Germinal center (tissue), 1 donor: ENCODE measurements at regions not wholly inside any gene's neighbourhood (a gene's known extent, or its start where the extent isn't known, plus 50 kb on each side); places are given as distances from the start of the nearest gene placed in this dataset.
A peak's percentile ranks its signal among the peaks of the same experiment; 100 is the strongest.

Source experiments
- DNase-seq: peaks from one replicate; pipeline ENCODE4 v3.0.0; 2012; ENCODE audit warnings: mixed read lengths, low spot score

GRCh38 chr2:160918258-160918657 is 242.0 kb upstream of the TANK start:
- no peak for DNase-seq

GRCh38 chr2:160918906-160919503 is 241.2 kb upstream of the TANK start:
- DNase-seq, result peak; percentile 4

- DNase-seq, result no peak
These were observed 240.2 kb upstream of the TANK start for GRCh38 chr2:160920061-160920460.

GRCh38 chr2:160920791-160921303 is 239.4 kb upstream of the TANK start:
- DNase-seq, result no peak

GRCh38 chr2:160921386-160921964 is 238.8 kb upstream of the TANK start:
- DNase-seq, result no peak

GRCh38 chr2:160924936-160925353 is 235.3 kb upstream of the TANK start:
- no peak for DNase-seq

- no peak for DNase-seq
These were observed 234.3 kb upstream of the TANK start for GRCh38 chr2:160925956-160926355.

- no peak for DNase-seq
These were observed 232.9 kb upstream of the TANK start for GRCh38 chr2:160927324-160927723.

- no peak for DNase-seq
These were observed 231.3 kb upstream of the TANK start for GRCh38 chr2:160928854-160929301.

GRCh38 chr2:160931531-160931930 is 228.7 kb upstream of the TANK start:
- DNase-seq, result no peak

GRCh38 chr2:160932960-160933359 is 227.3 kb upstream of the TANK start:
- no peak for DNase-seq

- DNase-seq, result no peak
These were observed 226.0 kb upstream of the TANK start for GRCh38 chr2:160934263-160934662.

- DNase-seq, result no peak
These were observed 225.2 kb upstream of the TANK start for GRCh38 chr2:160934991-160935390.

- no peak for DNase-seq
These were observed 224.0 kb upstream of the TANK start for GRCh38 chr2:160936044-160936806.

GRCh38 chr2:160940271-160940670 is 220.0 kb upstream of the TANK start:
- DNase-seq, result no peak

- DNase-seq, result no peak
These were observed 219.5 kb upstream of the TANK start for GRCh38 chr2:160940699-160941098.

GRCh38 chr2:160941290-160941846 is 218.9 kb upstream of the TANK start:
- no peak for DNase-seq

GRCh38 chr2:160942476-160943142 is 217.6 kb upstream of the TANK start:
- no peak for DNase-seq

GRCh38 chr2:160943414-160943813 is 216.8 kb upstream of the TANK start:
- no peak for DNase-seq

- no peak for DNase-seq
These were observed 207.6 kb upstream of the TANK start for GRCh38 chr2:160952464-160953254.

- DNase-seq, result no peak
These were observed 204.7 kb upstream of the TANK start for GRCh38 chr2:160955578-160955977.
